HG02870 (cell line): ENCODE measurements at regions not wholly inside any gene's neighbourhood (a gene's known extent, or its start where the extent isn't known, plus 50 kb on each side); places are given as distances from the start of the nearest gene placed in this dataset.

Source experiments
- ATAC-seq: cut with Tn5 transposase; IDR thresholded peaks from one replicate; pipeline ENCODE4 v1.9.1; 2021; ENCODE audit warnings: mild to moderate bottlenecking, moderate library complexity; ENCODE audit not compliant: unreplicated experiment

DNA sequence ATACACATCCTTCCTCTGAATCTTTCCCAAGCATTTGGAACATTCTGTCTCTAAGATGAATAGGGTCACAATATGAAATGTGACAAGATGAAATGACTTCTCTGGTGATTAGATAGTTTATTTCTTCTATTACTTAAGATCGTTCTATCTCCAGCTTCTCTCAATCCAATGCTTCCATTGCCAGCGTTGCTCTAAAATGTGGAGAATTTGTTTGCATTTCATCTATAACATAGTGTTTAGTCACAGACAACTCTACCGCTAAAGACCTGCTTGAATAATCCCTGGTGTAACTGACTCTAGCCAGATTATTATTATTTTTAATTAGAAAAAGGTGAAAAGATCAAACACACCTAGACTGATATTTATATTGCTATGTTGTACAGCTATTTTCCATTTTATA lies 184.7 kb upstream of the PRICKLE1 start:
- ATAC-seq: no peak

- no peak for ATAC-seq
Observed at GRCh38 chr12:42770261-42770660, 180.7 kb upstream of the PRICKLE1 start.

DNA sequence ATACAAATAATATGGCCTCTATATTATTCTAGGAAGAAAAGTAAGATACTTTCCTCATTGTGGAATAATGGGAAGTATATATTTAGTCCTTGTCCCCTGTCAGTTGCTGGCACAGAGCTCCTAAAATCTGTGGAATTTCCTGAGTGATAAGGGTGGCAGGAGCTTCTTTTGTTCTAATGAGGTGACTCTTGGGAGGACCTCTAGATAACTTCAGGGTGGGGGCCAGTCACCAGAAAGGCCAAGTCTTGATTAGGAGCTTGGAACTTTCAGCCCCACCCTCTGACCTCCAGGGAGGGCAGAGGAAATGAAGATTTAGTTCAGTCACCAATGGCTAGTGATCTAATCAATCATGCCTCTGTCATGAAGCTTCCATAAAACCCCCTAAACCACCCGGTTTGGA lies 179.9 kb upstream of the PRICKLE1 start:
- no peak for ATAC-seq

GRCh38 chr12:42767998-42768397 lies 178.5 kb upstream of the PRICKLE1 start:
- ATAC-seq: no peak

- no peak for ATAC-seq
Observed at GRCh38 chr12:42767326-42767954, 177.9 kb upstream of the PRICKLE1 start.

DNA sequence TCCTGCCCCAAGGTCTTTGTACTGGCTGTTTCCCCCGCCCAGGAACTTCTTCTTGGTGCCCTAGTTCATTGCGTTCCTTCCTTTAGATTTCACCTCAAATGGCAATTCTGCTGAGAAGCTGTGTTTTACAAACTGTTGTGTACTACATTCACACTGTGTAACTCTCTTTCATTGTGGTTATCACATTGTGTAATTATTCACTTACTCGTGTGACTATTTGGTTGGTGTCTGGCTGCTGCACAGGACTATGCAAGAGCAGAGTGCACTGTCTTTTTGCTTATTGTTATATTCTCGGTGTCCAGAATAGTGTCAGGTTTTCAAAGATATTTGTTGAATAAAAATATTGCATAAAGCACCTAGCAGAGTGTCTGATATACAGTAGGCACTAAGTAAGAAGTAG lies 177.2 kb upstream of the PRICKLE1 start:
- ATAC-seq: no peak

DNA sequence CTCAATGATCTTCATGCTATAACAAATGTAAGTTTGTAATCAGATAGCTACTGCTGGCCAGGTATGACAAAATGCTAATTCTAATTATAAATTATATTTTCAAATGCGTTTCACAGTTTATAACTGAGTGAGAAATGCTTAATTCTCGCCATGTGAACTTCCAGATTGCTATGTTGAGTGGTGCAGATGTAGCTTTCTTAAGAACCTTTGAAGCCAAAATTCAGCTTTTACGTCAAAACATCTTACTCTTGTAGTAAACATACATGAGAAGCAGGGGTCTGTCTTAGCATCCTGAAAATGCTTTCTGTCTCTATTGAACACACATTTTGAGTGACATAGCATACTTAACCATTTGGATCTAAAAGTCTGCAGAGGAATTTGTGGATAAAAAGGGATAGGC lies 176.5 kb upstream of the PRICKLE1 start:
- ATAC-seq: no peak

- no peak for ATAC-seq
Observed at GRCh38 chr12:42763682-42764081, 174.1 kb upstream of the PRICKLE1 start.

DNA sequence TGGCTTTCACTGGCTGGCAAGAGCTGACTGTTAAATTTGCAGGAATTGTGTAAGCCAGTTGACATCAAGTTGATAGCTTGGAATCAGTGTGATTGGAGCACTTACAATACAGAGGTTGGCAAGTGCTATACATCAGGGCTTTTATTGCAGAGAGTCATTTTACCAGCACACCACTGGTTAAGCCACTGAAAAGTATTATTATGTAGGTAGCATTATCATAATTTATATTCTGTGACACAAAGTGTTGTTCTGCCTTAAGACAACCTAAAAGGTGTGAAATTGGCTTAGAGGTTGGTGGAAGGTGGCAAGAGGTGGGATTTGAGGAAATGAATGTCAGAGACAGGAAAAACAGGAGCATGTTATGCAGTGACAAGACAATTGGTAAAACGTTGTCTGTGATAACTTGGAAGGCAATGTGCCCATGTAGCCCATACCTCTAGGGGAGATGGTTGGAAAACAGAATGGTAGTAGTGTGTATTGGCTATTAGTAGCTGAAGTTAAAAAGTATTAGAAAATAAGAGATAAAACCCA lies 172.9 kb upstream of the PRICKLE1 start:
- no peak for ATAC-seq

DNA sequence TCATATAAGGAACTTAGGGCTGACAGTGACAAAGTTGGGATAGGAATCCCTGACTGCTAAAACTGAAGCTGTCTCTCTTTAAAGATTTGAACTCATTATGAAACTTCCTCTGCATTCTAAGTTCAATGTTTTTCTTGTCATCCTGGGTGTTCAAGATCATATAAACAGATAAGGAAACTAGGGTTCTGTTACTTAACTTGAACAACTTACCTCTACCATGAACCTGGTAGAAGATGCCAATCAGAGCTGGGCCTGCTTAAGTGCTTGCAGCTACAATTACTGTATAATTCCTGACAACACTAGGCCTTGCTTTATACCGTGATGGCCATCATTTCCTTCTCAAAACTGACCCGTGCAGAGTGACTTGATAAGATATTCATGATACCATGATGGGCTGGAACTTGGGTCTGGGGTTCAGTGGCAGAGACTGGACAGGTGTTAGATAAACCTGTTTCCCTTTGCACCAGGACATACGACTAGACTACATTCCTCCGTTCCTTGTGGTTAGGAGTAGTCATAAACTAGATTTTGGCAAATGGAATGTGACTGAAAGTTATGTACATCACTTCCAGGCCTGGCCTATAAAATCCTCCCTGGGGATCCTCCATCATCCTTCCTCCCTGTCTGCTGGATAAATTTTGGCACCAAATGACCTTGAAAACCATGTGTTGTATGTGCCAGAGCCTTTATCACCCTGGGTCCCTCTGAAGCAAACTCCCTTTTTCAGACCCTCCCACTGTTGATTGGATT lies 172.2 kb upstream of the PRICKLE1 start:
- peak; percentile 28 for ATAC-seq

DNA sequence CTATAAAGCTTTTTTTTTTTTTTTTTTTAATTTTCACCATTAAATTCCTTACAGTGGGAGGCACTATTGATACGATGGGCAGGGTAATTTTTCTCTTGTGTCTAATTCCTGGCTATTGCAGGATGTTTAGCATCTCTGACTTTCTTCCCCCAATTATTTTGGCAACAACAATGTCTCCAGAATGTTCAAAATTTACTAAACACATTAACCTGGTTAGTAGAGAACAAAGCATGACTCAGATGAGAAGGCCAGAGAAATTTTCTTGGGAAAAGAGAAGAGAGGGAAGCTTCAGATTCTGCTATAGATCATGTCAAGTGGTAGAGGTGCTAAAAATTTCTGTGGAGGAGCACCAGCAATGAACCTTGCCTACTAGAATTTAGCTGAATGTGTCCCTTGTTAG lies 171.5 kb upstream of the PRICKLE1 start:
- no peak for ATAC-seq

- ATAC-seq: no peak
Observed at GRCh38 chr12:42760550-42760949, 171.0 kb upstream of the PRICKLE1 start.

GRCh38 chr12:42759622-42760273 lies 170.2 kb upstream of the PRICKLE1 start:
- no peak for ATAC-seq

DNA sequence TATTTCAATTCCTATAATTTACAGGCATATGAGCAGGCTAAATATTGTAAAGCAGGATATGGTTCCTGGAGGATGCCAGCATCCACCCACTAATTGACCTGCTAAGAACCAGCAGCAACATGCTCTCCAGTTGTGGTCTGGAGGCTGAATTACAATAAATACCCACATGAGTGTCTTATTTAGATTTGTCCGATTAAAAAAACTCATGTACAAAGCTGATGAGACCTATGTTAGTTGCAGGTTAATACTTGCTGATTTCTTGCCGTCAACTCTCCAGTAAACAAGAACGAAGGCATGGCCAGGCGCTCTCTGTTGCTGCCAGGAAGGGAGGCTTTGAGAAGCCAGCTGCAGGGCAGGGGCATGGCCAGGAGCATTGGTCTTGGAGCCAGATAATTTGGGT lies 169.3 kb upstream of the PRICKLE1 start:
- no peak for ATAC-seq

DNA sequence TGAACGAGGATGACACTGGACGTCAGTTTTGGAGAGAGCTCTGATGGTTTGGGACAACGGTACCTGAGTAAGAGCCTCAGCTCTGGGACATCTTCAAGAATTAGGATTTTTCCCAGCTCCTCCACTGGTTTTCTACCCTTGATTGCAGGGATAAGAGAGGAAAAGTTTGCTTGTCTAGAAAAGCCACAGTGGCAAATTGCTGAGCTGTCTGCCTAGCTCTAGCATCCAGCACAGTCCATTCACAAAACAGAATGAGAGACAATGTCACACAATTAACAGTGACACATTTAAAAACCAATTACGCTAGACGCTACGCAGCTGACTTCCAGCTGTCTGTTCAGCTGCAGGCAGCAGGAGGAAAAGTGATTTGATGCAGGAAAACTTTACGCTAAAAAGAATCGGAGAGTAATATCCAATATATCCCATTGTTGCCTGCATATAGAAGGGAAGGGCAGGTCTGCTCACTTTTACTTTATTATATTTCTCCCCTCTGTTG lies 168.1 kb upstream of the PRICKLE1 start:
- ATAC-seq: no peak

GRCh38 chr12:42756841-42757623 lies 167.5 kb upstream of the PRICKLE1 start:
- ATAC-seq: no peak

GRCh38 chr12:42750356-42750755 lies 160.8 kb upstream of the PRICKLE1 start:
- ATAC-seq: no peak

DNA sequence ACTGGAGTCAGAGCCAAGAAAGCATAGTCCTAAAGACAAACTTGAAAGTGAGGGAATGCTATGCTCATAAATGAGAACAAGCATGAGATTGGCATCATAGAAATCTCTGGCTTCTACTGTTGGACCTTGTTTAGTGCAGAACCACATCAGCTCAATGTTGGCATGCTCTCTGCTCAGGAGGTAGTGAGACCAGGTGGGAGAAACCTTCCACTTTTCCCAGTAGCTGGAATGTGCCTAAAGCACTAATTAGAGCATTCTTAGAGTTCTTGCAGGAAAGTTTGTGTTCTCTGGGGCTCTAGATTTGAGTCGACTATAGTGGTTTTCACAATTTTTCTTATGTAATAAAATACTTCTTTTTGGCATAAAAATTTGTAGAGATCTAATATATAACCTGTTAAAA lies 159.7 kb upstream of the PRICKLE1 start:
- no peak for ATAC-seq

DNA sequence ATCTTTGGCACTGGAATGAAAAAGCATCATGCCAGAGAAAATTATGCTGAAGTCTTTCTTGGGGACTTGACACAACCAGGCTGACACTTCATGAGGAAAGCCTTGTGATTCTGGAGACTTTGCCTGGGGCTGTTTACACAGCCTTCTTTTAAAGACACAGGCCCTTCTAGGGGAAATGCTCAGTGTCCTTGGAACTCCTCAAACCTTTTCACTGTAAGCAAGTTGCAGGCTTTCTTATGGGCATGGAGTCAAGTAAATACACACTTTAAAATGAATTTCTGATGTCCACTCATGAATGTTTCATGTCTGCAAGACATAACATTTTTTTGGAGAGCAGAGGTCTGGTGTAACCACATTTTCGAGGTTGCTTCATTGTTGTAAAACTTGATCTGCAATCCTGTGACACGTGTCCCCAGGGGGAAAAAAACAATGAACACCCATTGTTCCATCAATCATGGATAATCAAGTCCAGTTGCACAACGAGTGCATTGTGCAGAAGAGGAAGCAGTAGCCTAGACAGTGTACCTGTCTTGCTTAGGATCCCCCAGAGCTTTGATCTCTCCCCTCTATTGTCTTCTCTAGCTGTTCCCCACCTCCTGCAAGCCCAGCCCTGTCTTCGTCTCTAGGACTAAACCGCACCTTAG lies 155.1 kb upstream of the PRICKLE1 start:
- ATAC-seq: no peak

DNA sequence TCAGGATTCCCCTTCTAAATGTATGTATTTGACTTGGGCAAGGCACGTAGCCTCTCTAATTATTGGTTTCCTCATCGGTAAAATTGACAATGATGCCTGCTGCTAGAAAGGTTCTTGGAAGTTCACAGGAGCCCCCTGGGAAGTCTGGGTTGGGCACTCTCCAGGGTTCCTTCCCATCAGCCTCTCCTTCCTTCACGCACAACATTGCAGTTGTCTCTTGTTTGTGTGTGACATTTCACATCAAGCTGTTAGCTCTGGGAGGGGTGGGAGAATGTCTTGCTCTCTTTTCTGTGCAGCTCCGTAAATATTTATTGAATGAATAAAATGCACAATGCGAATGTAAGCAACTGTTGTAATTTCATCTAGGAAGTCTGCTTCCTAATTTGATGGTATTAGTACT lies 153.2 kb upstream of the PRICKLE1 start:
- ATAC-seq: no peak
